ENCODE measurements at regions not wholly inside any gene's neighbourhood (a gene's known extent, or its start where the extent isn't known, plus 50 kb on each side); places are given as distances from the start of the nearest gene placed in this dataset.

- Histone ChIP-seq H3K27ac (no peak overlapping the region), H3K4me3 (no peak overlapping the region), H3K9me3 (no peaks in the 10 kb centered on the region), H3K4me1 (no peaks in the 10 kb centered on the region), H3K27me3 (no peaks in the 10 kb centered on the region), H3K36me3 (no peaks in the 10 kb centered on the region)
- intact Hi-C loops (cut with DNase I) = no loop called here
- 72 to 79% (median 75%) methylated on average over 2 of the region's 2 CpGs for WGBS, 4 donors
- DNase-seq (no peak), ATAC-seq (no peak)
- TF ChIP-seq CTCF (IDR thresholded peaks at IDR 0.05) (no peak), POLR2A (IDR thresholded peaks at IDR 0.05) (no peak)
These were observed 577.1 kb downstream of the DOK5 start for GRCh38 chr20:55052459-55052858.

GRCh38 chr20:55038684-55039083 lies 563.3 kb downstream of the DOK5 start:
- Histone ChIP-seq H3K36me3 (no peaks in the 10 kb centered on the region), H3K4me1 (no peaks in the 10 kb centered on the region), H3K4me3 (no peak overlapping the region), H3K9me3 (no peaks in the 10 kb centered on the region), H3K27me3 (no peaks in the 10 kb centered on the region), H3K27ac (no peak overlapping the region)
- intact Hi-C loops (cut with DNase I) = no loop called here
- no peak for DNase-seq
- no peak for TF ChIP-seq POLR2A (IDR thresholded peaks at IDR 0.05)
- no peak for TF ChIP-seq CTCF (IDR thresholded peaks at IDR 0.05)
- ATAC-seq = no peak

GRCh38 chr20:55031971-55032370 lies 556.6 kb downstream of the DOK5 start:
- H3K4me1 ChIP-seq = no peaks in the 10 kb centered on the region
- H3K27me3 ChIP-seq = no peaks in the 10 kb centered on the region
- intact Hi-C loops (cut with DNase I) = no loop called here
- H3K9me3 ChIP-seq = no peaks in the 10 kb centered on the region
- no peak overlapping the region for H3K27ac ChIP-seq
- no peak overlapping the region for H3K4me3 ChIP-seq
- no peak for ATAC-seq
- no peak for DNase-seq
- no peak for TF ChIP-seq POLR2A (IDR thresholded peaks at IDR 0.05)
- TF ChIP-seq CTCF (IDR thresholded peaks at IDR 0.05) = no peak
- no peaks in the 10 kb centered on the region for H3K36me3 ChIP-seq

GRCh38 chr20:55014766-55015165 lies 539.4 kb downstream of the DOK5 start:
- H3K9me3 ChIP-seq = no peaks in the 10 kb centered on the region
- 67 to 73% (median 71%) methylated on average over 4 of the region's 4 CpGs for WGBS, 4 donors
- TF ChIP-seq CTCF (IDR thresholded peaks at IDR 0.05) (no peak), POLR2A (IDR thresholded peaks at IDR 0.05) (no peak)
- H3K27ac ChIP-seq = no peak overlapping the region
- intact Hi-C loops (cut with DNase I) = no loop called here
- ATAC-seq = no peak
- H3K36me3 ChIP-seq = no peaks in the 10 kb centered on the region
- H3K27me3 ChIP-seq = no peaks in the 10 kb centered on the region
- no peak overlapping the region for H3K4me3 ChIP-seq
- DNase-seq = no peak
- H3K4me1 ChIP-seq = no peaks in the 10 kb centered on the region
